HG02840 (cell line): ENCODE measurements at regions not wholly inside any gene's neighbourhood (a gene's known extent, or its start where the extent isn't known, plus 50 kb on each side); places are given as distances from the start of the nearest gene placed in this dataset.
"Not testable (repeated sequence)": the region's sequence is repeated elsewhere in the genome, so short reads cannot be mapped to it uniquely, and the experiment has no call there.

Source experiments
- ATAC-seq: cut with Tn5 transposase; IDR thresholded peaks from one replicate; pipeline ENCODE4 v1.9.1; 2021; ENCODE audit warnings: mild to moderate bottlenecking, moderate library complexity, moderate number of reproducible peaks; ENCODE audit not compliant: unreplicated experiment, low FRiP score

DNA sequence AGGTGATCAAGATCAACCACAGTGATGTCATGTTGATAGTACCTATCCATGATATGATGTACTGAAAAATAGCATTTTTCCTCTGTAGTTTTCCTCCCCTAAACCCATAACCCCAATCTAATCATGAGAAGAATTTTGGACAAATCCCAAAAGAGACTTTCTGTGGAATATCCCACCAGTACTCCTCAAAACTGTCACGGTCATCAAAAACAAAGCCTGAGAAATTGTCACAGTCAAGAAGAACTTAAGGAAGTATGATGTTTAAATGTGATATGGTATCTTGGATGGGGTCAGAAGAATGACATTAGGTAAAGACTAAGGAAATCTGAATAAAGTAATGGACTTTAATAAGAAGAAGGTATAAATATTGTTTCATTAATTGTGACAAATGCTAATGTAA is 248.8 kb downstream of the RMST start:
- ATAC-seq, result no peak

GRCh38 chr12:97713270-97713669 is 250.7 kb downstream of the RMST start:
- ATAC-seq, result no peak

DNA sequence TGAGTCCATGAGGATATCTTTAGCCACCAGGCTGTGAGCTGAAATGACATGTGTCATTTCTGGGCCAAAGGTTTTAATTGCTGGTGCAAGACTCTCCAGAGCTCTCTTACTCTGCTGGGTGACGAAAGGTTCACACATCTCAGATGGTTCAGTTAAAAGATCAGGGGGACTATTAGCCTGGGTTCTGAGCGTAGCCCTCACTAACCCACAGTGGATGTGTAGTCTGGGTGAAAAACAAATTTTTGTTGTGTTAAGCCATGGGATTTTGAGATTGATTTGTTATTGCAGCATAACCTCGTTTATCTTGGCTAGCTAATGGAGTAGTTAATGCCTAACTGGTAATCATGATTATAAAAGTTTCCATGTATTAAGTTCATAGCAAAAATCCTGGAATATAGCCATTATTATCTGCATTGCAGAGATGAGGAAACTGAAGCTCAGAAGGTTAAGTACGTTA is 251.5 kb downstream of the RMST start:
- ATAC-seq, result no peak

- ATAC-seq, result no peak
These were observed 253.8 kb downstream of the RMST start for GRCh38 chr12:97716356-97716755.

DNA sequence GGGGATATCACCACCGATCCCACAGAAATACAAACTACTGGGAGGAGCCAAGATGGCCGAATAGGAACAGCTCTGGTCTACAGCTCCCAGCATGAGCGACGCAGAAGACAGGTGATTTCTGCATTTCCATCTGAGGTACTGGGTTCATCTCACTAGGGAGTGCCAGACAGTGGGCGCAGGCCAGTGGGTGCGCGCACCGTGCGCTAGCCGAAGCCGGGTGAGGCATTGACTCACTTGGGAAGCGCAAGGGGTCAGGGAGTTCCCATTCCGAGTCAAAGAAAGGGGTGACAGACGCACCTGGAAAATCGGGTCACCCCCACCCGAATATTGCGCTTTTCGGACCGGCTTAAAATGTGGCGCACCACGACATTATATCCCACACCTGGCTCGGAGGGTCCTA is 261.2 kb downstream of the RMST start:
- not testable (repeated sequence) for ATAC-seq

DNA sequence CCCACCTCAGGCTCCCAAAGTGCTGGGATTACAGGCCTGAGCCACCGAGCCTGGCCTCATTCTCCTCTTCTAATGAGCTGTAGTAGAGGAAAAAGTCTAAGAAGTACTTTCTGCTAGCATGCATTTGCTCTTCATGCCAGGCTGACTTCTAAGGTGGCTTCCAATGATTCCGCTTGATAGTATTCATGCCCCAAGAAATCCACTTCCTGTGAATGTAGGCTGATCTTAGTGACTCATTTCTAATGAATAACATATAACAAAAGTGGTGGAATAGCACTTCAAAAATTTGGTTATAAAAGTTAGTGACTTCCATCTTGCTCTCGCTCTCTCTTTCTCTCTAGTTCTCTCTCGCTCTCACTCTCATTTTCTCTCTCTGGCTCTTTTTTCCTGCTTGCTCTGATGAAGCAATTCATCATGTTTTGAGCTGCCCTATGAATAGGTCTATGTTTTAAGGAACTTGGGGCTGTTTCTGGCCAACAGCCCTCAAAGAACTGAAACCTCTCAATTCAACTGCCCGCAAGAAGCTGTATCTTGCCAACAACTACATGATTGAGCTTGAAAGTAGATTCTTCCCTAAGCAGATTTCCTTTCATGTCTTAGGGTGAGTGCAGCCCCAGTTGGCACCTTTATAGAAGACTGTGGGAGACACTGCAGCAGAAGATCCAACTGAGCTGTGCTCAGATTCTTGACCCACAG is 282.9 kb downstream of the RMST start:
- ATAC-seq, result no peak

DNA sequence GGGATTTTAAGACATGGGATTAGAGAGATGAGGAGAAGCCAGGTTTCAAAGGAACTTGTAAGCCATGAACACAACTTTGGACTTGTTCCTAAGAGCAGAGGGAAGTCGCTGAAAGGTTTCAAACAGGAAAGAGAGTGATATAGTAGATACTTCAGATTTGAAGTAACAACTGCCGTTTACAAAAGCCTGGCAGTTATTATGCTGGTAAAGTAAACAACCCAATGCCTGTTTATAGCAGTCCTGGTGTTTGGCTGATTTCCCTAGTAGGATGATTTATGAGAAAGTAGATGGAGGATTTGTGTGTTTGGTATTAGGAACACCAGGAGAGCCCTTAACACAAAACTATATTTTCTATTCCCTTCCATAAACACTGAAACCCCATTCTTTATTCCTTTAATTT is 285.7 kb downstream of the RMST start:
- ATAC-seq, result no peak

GRCh38 chr12:97751704-97752103 is 289.1 kb downstream of the RMST start:
- ATAC-seq, result no peak

GRCh38 chr12:97752129-97752528 is 289.5 kb downstream of the RMST start:
- ATAC-seq, result no peak

- no peak for ATAC-seq
These were observed 290.7 kb downstream of the RMST start for GRCh38 chr12:97753332-97753731.

DNA sequence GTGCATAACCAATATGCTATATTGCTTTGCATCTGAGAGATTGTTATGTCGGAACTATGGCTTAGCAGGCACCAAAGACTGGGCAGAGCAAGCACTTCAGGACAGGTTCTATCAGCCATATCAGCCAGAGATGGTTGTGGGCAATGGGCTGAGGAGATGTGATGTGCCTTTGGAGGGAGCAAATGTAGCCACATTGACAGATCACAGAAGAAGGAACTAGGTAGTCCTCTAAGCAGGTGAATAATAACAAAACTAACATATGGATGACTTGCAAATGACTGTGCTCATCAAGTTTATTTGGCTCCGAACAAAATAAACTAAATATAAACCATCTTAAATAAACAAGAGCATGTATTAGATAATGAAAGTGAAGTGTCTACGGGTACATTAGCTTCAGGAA is 291.7 kb downstream of the RMST start:
- ATAC-seq, result no peak

DNA sequence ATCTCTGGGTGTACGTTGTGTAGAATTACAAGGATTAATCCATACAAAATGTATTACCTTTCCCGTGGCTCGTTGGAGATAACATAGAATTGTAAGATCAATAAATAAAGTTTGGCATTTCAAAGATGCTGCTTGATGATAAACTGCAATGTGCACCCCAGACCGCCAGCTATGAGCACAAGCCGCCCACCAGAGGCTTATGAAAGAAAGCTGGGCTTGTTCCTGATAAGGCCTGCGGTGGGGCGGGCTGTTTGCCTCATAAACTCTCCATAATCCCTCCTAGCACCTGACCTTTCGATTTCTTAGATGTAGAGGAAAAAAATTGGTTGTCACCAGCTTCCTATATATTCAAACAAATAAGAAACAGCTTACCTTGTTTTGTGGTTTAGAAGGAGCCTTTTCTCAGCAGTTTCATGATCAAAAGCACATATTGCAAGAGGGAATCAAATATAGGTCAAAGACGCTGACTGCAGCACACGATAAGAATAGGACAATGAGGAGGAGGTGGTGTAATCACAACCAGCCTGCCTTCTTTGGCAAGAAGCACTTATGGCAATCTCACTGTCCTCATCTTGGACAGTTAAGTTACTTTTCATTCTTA is 293.6 kb downstream of the RMST start:
- no peak for ATAC-seq

DNA sequence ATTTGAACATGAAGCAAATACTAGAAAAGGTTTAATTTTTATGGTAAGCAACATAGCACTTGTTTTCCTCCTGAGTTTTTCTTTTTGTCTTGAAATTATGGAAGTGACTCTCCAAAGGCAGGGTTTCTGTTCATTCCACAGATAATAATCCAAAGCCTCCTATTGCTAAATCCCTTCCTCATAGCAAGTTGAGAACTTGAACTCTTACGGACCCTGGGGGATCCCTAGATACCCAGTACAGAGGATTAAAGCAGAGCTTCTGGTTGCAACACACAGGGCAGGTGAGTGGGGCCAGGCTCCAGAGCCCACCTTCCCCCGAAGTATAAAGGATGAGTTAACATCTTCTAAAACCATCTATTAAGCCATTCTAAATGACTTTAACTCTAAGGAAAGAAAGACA is 294.1 kb downstream of the RMST start:
- no peak for ATAC-seq

DNA sequence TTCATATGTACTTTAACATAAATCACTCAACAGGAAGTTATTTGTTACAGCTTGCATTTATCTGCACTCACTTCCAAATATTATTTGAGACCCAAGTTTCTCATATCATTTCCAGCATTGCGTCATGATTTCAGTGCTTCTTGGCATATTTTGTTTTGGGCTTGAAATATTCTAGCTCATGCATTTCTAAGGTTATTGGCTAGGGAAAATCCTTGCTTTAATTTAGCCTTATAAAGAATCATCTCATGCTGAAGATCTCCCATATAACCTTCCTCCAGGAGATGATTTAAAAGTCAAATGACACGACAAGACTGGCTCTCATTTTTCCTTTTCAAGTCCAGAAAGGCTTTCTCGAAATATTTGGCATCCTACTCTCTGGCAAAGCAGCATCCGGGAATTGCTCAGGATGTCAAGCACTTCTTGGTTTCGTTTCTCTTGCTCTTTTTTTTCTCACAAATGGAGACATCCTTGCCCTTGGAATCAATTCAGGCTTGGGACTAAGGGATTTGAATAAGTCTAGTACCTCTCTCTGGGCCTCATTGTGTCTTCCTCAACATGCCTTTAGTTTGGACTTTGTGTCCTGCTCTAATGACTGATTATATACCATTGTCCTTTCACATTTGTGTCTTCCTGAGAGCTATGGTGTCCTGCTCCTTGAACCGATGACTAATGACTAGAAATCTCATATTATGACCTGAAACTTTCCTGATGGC is 295.0 kb downstream of the RMST start:
- no peak for ATAC-seq

- ATAC-seq, result no peak
These were observed 295.5 kb downstream of the RMST start for GRCh38 chr12:97758194-97758501.

DNA sequence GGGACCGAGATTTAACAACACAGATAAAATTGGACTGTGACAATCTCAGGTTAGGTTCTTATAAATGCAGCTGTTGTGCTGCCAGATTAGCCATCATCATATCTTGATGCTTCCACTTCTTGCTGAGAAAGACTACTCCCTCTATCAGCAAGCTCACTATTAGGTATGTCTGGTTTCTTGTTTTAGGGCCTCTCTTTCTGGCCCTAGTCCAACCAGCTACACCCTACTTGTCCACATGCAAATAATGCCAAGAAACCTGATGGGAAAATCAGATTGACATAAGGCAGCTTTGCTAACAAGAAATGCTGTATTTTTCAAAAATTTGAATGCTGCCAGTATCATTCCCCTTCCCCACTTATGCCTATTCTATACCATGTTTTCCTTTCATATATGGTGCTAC is 296.0 kb downstream of the RMST start:
- ATAC-seq, result no peak

DNA sequence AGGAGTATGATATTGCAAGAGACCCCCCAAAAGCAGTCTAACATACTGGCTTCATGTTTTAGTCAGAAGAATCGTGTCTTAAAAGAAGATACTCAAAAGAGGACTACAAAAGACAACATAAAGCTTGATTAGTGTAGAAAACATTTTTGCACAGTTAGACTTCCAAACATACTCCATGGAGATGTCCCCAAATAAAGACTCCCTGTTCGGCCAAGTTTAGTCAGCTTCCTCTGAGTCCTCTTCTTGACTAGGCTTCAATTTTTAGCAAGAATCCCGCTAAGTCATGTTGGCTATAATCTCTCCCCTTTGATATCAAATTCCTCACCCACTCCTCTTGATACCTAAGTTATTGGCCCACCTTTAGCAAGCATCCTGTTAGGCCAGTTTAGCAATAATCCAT is 298.0 kb downstream of the RMST start:
- ATAC-seq, result no peak

DNA sequence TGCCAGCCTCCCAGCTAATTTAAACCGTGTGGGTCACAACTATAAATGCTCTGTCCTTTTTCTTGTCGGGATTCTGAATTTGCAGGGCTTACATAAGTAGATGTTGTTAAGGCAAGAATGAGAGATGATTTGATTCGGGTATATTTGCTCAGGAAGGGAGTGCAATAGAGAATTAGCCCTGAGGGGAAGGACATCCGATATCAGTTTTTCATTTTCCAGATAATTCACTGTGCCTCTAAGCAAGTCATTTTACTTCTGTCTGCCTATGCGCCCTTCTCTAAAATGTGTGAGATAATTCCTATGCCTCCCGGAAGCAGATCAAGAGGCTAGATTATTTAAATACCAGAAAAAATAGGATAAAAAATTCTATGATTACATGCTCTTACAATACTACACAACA is 300.5 kb downstream of the RMST start:
- ATAC-seq, result no peak

DNA sequence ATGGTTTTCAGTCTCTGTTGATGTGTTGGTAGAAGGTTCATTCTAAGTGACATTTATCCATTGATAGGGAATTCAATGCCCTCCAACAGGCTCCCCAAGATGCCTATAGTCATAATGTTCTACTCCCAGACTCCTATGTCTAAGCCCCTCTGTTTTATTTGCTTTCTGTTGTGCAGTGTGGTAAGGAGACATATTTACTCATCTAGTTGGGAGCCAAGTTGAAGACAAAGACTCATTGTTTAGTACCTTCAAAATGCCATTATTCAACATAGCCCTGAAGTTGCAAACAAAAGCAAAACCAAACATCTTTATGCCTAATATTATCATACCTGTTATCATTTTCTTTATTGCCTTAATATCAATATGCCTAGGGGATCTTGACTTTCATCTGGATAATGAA is 302.1 kb downstream of the RMST start:
- ATAC-seq, result no peak

DNA sequence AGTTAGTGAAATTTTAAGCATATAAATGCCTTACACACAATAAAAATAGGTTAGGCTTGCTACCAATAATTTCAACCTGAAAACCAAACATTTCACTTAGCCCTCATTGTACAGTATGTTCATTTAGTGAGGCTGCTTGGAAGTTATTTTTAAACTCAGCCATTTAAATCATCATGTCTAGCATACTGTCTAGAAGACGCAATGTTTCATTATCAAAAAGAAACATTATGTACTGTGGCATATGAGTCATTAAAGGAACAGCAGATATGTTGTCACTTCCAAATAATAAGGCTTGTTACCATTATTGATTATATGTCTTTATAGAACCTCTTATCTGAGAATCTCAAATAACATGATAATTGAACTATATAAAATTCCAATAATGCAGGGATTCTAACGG is 304.7 kb downstream of the RMST start:
- no peak for ATAC-seq

GRCh38 chr12:97778111-97778510 is 315.5 kb downstream of the RMST start:
- ATAC-seq, result no peak

- no peak for ATAC-seq
These were observed 318.7 kb downstream of the RMST start for GRCh38 chr12:97781342-97781741.
